ENCODE measurements at regions not wholly inside any gene's neighbourhood (a gene's known extent, or its start where the extent isn't known, plus 50 kb on each side); places are given as distances from the start of the nearest gene placed in this dataset.

DNA sequence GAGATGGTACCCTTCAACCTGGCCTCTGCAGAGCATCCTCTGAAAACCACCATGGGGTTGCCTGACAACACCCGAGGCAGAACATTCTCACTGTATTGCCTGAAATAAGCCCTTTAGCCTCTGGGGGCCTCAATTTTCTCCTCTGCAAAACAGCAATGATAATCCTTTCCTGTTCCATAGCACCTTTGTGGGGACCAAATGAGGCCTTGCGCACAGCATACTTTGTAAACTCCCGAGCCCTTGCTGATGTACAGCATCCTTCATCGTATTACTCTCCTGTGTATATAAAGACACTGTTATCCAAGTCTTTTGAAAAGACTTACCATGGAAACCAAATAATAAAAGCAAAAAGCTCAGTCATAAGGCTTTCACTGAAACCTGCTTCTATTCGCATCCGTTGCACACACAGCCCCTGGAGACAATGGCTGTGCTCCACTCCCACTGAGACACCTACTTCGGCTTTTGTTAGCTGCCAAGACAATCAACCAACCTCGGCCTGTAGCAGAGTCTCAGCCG, 276.0 kb downstream of the FOXO1 start:
- TF ChIP-seq, protein P1, sequence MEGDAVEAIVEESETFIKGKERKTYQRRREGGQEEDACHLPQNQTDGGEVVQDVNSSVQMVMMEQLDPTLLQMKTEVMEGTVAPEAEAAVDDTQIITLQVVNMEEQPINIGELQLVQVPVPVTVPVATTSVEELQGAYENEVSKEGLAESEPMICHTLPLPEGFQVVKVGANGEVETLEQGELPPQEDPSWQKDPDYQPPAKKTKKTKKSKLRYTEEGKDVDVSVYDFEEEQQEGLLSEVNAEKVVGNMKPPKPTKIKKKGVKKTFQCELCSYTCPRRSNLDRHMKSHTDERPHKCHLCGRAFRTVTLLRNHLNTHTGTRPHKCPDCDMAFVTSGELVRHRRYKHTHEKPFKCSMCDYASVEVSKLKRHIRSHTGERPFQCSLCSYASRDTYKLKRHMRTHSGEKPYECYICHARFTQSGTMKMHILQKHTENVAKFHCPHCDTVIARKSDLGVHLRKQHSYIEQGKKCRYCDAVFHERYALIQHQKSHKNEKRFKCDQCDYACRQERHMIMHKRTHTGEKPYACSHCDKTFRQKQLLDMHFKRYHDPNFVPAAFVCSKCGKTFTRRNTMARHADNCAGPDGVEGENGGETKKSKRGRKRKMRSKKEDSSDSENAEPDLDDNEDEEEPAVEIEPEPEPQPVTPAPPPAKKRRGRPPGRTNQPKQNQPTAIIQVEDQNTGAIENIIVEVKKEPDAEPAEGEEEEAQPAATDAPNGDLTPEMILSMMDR (IDR thresholded peaks at IDR 0.05; ENCODE audit: poor library complexity), result no peak
- TF ChIP-seq EZH2 (IDR thresholded peaks at IDR 0.05; ENCODE audit: borderline replicate concordance) (no peak), EZH2phosphoT487 (IDR thresholded peaks at IDR 0.05; ENCODE audit: low read depth, severe bottlenecking, unreplicated experiment) (no peak)
